ENCODE measurements at regions not wholly inside any gene's neighbourhood (a gene's known extent, or its start where the extent isn't known, plus 50 kb on each side); places are given as distances from the start of the nearest gene placed in this dataset.

DNA sequence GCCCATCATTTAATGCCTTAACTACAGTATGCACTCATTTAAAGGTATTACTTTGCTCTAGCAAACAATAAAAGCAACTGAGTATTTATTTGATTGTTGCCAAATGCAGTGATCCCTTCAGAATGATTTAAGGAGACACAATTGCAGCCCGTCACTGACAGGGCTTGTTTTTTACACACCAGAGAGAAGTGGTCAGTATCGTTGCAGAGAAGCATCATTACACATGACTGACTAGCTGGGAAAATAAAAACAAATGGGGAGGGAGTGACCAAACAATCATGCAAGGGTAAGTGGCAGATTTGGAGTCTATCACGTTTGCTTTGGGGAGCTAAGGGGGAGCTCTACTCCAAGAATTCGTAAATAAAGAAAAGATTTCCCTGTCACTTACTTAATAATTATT is 1685.3 kb upstream of the TENM3 start:
- DNase-seq (ENCODE audit: low read depth, low spot score): no peak

DNA sequence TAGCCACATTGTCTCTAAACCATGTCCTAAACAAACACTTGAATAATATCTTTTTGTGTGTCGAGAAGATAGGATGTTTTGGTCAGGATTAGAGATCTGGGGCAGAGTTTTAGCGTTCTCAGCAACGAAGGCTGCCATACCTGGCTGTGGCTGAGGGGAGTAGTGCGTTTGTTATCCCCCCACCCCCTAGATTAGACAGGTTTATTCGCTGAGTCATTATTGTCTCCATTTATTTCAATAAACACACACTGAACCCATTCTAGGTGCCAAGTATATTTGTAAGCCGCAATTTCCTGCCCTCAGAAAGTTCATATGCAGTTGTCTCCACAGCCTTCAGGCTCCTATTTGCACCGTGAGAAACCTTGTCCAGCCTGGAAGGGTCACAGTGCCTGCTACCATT is 1684.8 kb upstream of the TENM3 start:
- no peak for DNase-seq (ENCODE audit: low read depth, low spot score)

DNA sequence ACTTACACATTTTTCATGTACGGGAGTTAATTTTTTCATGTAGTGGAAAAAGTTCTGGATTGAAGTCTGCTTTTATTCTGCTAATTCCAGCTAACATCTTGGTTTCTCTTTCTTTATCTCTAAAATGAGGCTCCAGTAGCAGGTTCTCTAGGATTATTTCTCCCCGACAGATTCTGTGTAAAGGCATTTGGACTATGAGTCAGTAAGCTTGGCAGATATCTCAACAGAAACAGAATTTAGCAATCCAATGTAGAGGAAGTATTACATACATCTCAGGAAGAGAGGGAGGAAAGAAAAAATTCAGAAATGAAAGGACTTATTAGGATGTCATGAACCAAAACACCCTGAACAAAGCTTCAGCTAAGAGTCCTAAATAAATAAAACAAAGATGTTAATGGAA is 1682.3 kb upstream of the TENM3 start:
- DNase-seq (ENCODE audit: low read depth, low spot score): no peak

DNA sequence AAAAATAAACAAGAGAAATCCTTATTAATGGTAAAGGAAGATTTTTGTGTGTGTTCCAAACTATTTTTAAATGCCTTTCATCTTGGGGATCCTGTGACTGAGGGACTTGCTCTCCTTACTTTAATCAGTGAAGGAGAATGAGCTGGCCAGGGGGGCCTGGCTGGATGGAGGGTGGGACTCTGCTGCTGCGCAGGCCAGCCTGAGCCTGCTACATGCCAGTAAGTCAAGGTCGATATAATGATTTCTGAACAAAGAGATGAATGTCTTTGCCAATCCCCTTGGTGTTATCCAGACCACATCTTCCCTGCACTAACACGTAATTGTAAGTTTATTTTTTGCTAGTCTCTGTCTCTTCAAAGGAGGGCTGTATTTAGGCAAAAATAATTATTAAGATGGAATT is 1679.2 kb upstream of the TENM3 start:
- no peak for DNase-seq (ENCODE audit: low read depth, low spot score)

DNA sequence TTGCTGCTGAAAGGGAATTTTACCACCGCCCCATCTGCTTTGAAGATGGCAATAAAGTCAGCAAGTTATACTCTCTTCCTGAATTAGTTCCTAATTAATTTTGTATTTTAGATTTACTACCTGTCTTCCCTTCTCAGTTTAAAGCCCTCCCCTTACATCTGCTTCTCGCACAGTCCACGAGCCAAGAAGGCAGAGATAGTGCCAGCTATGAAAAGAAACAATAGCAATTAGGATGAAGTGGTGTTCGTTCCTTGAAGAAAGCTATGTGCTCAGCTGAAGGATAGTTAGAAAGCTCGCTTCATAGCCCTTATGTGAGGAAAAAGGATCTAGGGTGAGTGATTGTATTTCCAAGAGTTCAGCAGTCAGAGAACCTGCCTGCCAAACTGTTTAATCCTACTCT is 1678.8 kb upstream of the TENM3 start:
- no peak for DNase-seq (ENCODE audit: low read depth, low spot score)

DNA sequence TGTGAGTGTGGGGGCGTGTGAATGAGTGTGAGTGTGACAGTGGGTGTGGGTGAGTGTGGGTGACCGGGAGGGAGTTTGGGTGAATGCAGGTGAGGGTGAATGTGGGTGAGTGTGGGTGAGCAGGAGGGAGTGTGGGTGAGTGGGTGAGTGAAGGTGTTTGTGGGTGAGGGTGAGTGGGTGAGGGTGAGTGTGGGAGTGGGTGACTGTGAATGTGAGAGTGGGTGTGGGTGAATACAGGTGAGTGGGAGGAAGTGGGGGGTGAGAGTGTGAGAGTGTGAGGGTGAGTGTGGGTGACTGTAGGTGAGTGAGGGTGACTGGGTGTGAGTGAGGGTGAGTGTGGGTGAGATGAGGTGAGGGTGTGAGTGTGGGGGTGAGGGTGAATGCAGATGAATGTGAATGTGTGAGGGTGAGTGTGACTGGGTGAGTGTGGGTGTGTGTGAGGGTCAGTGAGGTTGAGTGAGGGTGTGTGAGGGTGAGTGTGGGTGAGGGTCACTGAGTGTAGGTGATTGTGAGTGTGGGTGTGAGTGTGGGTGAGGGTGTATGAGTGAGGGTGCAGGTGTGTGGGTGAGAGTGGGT is 1677.3 kb upstream of the TENM3 start:
- no peak for DNase-seq (ENCODE audit: low read depth, low spot score)

DNA sequence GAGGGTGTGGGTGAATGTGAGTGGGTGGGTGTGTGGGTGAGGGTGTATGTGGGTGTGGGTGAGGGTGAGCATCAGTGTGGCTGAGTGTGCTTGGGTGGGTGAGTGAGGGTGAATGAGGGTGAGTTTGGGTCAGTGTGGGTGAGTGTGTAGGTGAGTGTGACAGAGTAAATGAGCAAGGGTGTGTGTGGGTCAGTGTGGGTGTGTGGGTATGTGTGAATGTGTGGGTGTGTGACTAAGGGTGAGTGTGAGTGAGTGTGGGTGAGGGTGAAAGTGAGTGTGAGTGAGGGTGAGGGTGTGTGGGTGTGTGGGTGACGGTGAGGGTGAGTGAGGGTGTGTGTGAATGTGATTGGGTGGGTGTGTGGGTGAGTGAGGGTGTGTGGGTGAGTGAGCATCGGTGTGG is 1676.7 kb upstream of the TENM3 start:
- no peak for DNase-seq (ENCODE audit: low read depth, low spot score)

DNA sequence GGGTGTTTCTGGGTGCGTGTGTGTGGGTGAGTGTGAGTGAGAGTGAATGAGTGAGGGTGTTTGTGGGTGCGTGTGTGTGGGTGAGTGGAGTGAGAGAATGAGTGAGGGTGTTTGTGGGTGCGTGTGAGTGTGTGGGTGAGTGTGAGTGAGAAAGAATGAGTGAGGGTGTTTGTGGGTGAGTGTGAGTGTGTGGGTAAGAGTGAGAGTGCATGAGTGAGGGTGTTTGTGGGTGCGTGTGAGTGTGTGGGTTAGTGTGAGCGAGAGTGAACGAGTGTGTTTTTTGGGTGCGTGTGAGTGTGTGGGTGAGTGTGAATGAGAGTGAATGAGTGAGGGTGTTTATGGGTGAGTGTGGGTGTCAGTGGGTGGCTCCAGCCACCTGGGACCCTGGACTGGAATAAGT is 1676.1 kb upstream of the TENM3 start:
- no peak for DNase-seq (ENCODE audit: low read depth, low spot score)

DNA sequence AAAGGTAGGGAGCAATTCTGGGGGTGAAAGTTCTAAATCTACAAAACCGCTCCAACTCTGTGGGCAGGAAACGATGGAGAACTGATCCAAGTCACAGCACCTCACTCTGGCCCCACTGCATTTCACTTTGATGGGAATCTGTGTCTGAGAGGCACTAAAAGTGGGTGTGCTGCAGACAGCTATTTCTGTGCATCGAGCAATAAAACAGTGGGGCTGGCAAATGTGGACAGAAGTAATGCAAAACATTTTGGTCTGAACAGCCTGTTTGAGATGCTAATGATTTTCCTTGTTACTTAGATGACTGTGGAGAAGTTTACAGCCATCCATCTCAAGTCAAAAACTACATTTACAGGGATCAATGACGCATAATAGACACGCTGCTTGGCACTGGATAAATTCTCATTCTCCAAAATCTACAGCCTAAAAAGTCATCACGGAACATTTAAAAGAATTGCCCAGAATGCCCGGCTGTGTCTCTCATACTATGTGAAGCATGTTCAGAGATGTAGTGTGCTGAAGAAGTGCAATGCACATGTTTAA is 1671.6 kb upstream of the TENM3 start:
- DNase-seq (ENCODE audit: low read depth, low spot score): no peak

DNA sequence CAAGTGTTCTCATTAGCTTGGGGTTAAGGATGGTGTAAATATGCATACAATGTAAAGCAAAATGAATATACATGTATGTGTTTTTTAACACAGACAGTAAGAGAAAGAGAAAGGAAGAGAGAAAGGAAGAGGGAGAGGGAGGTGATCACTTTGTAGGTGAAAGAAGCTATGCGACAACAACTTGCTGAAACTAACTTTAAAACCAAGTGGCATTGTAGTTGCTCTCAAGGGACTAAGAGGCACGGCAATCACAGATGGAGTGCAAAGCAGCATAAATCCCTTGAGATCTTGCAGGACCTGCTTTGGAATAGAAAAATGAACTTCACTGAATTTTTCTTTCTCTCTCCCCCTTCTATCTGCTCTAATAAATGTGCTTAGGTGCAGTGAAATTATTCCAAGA is 1665.0 kb upstream of the TENM3 start:
- DNase-seq (ENCODE audit: low read depth, low spot score): no peak

DNA sequence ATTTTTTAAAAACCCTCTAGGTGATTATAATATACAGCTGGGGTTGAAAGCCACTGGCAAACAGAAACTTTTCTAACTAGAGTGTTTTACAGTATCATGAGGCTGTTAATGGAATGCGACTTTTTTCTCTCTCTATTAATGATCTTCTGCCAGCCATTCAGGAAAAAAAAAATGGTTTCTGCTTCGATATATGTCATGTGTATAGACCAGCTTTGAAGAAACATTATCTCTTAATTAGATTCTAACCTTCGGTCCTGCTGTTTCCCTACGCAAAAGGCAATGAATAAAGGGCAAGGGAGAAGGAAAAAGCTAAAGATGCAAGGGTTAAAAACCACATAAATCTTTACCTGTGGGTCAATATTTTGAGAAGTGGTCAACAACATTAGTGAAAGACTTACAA is 1662.1 kb upstream of the TENM3 start:
- DNase-seq (ENCODE audit: low read depth, low spot score): no peak

DNA sequence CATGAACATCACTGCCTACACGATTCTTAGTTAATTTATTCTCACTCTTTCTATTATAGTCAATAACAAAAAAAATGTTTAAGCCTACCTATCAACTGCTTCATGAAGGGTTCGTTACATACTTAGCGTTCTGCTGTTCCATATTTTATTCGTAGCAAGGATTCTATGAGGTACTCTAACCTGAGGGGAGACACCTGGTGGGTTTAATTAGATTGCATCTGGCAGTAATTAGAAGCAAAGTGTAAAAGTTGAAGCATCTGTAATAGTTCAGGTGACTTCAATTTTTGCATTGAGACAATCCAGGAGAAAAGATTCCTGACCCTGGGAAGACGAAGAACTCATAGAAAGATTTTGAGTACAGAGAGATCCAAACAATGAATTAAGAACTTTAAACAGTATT is 1655.8 kb upstream of the TENM3 start:
- DNase-seq (ENCODE audit: low read depth, low spot score): no peak

DNA sequence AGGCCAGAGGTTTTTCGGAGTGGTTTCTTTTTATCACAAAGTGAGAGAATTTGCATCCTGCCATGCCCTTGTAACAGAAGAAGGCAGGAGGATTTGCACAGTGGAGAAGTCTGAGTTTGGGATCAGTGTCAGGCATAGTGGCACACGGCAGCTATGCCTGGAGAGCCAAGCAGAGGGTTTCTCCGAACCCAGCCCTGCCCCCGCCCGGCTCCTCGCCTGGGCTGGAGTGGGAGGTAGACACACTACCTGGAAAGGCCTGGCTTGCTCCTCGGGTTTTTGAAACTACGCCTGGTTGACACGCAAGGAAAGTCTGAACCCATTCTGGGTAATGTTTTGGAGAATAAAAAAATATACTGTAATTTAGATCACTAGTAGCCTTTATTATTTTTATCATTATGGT is 1653.6 kb upstream of the TENM3 start:
- DNase-seq (ENCODE audit: low read depth, low spot score): no peak

DNA sequence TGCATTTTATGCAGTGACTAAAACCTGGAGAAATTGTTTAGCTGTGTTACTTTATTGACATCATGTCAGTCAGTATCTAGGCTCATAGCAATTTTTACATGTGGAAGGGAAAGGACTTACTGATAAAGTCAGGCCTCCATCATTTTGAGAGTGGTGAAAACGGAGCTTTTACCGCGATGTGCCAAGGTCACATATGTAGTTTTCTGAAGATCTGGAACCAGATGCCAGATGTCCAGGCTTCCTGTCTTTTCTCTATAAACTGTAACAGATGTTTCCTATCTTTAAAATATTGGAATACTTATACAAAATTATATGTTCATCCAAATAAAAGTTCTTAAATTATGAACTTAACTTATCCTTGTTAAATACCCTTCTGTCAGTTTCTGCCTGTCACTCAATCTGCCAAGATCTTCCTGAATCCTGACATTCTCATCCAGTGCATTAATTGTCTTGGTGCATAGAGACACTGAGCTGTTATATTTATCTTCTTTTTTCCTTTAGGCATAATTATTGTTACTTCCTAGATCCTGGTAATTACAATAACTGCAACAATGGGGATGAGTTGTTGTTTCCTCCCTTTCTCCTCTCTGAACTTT is 1646.2 kb upstream of the TENM3 start:
- no peak for DNase-seq (ENCODE audit: low read depth, low spot score)

DNA sequence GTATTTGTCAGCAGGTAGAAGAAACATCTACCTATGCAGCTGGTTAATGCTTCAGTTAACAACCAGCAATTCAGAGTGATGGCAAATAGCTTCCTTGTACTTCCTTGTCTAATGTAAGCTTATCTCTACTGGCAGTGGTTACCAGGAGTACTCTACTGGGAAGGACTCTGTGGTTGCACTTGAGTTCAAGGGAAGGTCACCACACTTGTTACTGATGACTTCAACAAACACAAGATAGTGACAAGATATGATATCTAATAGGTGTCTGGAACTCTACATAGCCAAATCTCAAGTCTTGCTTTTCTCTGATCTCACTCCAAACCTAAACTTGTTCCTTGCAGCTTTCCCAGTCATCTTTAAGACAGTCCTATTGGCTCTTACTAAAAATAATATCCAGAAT is 1644.9 kb upstream of the TENM3 start:
- DNase-seq (ENCODE audit: low read depth, low spot score): no peak

DNA sequence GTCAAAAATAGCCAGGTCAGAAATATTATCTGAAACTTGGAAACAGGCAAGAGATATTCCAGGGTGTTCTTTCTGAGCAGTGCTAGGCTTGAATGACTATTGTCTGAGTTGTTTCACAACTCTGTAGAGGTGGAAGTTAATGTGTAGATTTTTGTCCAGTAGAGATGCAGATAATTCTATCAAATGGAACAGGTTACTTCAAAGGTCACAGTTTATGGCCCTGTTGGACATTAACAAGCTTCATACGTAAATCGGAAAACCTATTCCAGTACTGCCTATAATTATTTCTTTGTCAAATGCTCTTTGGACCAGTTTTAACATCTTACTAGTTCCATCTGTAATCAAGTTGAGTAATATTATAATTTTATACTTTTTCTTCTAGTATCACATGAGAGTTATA is 1639.4 kb upstream of the TENM3 start:
- DNase-seq (ENCODE audit: low read depth, low spot score): no peak

DNA sequence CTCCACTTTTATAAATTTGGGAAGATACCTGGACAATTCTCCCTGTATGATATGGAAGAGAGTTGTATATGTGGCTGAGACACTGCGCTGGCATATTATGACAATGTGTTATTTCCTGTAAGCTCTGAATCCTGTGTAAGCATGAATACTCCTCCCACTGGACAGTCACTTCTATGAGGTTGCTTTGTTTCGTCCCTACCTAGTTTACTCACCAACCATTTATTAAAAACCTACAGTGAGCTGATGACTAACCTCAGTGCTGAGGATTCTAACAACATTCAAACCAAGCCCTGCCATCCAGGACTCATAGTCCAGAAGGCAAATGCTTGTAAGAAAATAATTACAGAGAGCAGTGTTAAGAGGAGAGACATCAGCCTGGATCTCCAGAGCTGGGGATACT is 1632.9 kb upstream of the TENM3 start:
- no peak for DNase-seq (ENCODE audit: low read depth, low spot score)

DNA sequence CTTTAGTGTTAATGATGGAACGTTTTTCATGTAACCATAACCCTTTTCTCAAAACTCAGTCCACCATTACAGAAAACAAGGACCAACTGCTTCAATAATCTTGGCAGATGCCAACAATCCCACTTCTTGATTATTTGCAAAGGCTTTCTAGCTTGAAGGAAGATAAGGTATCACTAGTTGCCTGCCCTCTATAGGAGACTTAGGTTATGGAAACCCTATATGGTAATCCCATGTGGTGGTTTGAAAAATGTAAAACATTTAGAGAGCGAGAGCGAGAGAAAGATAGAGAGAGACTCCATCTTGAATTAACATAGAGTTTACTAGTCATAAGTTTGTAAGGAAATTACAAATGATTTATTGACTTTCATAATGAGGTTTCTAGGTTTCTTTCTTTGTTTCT is 1627.5 kb upstream of the TENM3 start:
- no peak for DNase-seq (ENCODE audit: low read depth, low spot score)

DNA sequence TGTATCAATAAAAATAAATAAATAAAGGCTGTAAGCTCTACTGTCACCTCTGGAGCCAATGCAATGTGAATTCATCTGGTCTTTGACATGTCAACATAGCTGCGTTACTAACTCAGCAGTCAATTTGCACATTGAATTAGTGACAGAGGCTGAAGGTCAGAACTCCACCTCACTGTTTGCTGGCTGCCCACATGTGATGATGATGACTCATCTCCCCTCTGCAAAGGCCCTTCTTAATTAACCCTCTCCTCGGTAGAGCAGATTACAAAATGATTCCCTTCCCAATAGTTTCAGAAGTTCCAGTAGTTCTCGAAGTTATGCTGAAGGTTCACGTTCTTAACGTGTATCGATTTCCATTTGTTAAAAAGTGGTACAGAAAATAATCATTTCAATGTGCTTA is 1626.0 kb upstream of the TENM3 start:
- DNase-seq (ENCODE audit: low read depth, low spot score): no peak

DNA sequence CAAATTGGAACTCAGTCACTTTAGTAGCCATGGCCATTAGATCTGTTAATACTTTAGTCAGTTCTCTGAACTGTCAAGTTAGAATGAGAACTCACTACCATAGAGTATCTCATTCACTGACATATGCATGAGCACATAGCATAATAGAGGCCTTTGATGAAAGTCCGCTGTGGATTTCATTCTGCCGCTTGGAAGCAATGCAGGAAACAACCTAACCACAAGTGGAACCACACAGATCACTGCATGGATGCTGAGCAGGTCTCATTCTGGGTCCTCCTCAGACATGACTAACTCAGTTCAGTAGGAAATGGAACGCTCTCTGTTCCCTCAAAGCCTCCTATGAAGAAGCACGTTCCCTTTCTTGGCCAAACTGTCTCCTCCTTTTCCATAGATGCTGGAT is 1624.8 kb upstream of the TENM3 start:
- DNase-seq (ENCODE audit: low read depth, low spot score): no peak

DNA sequence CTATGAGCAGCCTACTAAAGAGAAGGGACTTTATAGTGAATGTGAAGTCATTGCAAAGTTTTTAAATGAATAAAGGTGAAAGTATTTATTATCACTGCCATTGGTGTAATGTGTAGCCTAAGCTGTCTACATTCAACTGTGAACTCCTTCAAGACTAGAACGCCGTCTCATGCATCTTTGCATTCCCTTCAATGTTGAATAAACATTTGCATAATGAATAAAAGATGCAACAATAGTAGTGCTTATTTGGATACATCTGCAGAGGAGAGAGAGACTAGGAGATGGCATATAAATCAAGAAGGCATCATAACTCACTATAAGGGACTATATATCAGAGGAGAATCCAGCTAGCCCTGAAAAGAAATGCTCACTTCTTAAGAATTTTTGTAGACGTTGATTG is 1623.8 kb upstream of the TENM3 start:
- DNase-seq (ENCODE audit: low read depth, low spot score): no peak

DNA sequence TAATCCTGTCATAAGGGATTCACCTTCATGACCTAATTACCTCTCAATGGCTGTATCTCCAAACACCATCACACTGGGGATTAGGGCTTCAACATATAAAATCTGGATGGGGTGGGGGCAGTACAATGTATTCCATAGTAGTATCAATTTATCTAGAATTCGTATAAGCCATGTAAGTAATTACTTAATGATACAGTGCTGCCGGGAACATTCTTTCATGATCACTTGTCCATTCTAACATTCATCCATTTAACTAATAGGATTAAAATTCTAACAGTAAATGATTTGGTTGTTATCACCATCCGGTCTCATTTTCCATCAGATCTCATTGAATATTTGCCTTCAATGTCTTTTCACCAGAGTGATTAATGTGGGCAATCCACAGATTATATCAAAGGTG is 1620.9 kb upstream of the TENM3 start:
- DNase-seq (ENCODE audit: low read depth, low spot score): no peak

DNA sequence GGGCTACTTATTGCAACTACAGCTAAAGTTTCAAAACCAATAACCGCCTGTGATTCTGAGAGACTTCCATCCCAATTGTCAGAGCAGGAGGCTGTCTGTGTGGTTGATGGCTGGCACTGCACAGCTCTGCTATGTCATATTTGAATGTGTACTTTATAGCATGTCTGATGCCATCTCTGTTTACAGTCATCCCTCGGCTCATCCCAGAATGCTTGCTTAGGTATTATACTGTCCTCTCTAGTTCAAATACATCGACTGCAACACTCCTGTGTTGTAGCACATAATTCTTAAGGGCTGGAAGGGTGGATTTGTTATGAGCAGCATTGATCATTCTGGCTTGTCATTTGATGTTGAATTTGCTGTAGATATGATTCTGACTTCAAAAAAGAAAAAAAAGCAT is 1617.5 kb upstream of the TENM3 start:
- no peak for DNase-seq (ENCODE audit: low read depth, low spot score)
